Thyroid gland (tissue), 4 donors: ENCODE measurements at regions not wholly inside any gene's neighbourhood (a gene's known extent, or its start where the extent isn't known, plus 50 kb on each side); places are given as distances from the start of the nearest gene placed in this dataset.

ENCODE experiments used
- DNase-seq, 2 donors: peaks; one replicate each; pipeline ENCODE4 v3.0.0-alpha.2; 2019
- H3K27ac ChIP-seq, 3 donors: fragments of 200-600 bp; sonication (generic); 1 replicate in 2 of 3; 2 replicates in 1 of 3; pipeline ENCODE4 v1.5.1; 2016 to 2019; ENCODE audit warnings: mild to moderate bottlenecking in 1 of 3, moderate library complexity in 1 of 3
- H3K27me3 ChIP-seq: fragments of 200-600 bp; sonication (generic); one replicate; pipeline ENCODE4 v1.5.1; 2019
- H3K36me3 ChIP-seq, 2 donors: fragments of 200-600 bp; sonication (generic); one replicate each; pipeline ENCODE4 v1.5.1; 2016 to 2019
- H3K4me1 ChIP-seq, 2 donors: fragments of 200-600 bp; sonication (generic); one replicate each; pipeline ENCODE4 v1.5.1; 2017 to 2019
- H3K4me3 ChIP-seq, 3 donors: fragments of 200-600 bp; sonication (generic); replicated peaks in 1 of 3; 1 replicate in 2 of 3; 2 replicates in 1 of 3; pipeline ENCODE4 v1.5.1; 2016; ENCODE audit warnings: mild to moderate bottlenecking in 1 of 3
- H3K9me3 ChIP-seq: fragments of 200-600 bp; sonication (generic); one replicate; pipeline ENCODE4 v1.5.1; 2017
- POLR2A ChIP-seq, 2 donors: fragments of 450-650 bp; IDR thresholded peaks; one replicate each; pipeline ENCODE4 v1.6.1; 2017; ENCODE audit warnings: antibody characterized with exemption in 2 of 2, mild to moderate bottlenecking in 2 of 2, moderate library complexity in 1 of 2
- WGBS, 2 donors: methylation state at CpG; one replicate each; pipeline ENCODE4 v1.1.5; 2017; 5-methylcytosine and 5-hydroxymethylcytosine counted together
- intact Hi-C: fragments of 100-400 bp; cut with DNase I; formaldehyde crosslinking; loops from one replicate; pipeline ENCODE4 v1.15.1; 2023
- TF ChIP-seq, protein P1 (sequence below), 6 experiments: fragments of 200-600 bp in 3 of 6; fragments of 450-650 bp in 3 of 6; sonication (generic) in 3 of 6; IDR thresholded peaks; one replicate each; pipeline ENCODE4 v1.5.1; 2016 to 2019; ENCODE audit warnings: antibody characterized with exemption in 6 of 6, mild to moderate bottlenecking in 2 of 6, inconsistent platforms in 1 of 6, moderate library complexity in 1 of 6

DNA sequence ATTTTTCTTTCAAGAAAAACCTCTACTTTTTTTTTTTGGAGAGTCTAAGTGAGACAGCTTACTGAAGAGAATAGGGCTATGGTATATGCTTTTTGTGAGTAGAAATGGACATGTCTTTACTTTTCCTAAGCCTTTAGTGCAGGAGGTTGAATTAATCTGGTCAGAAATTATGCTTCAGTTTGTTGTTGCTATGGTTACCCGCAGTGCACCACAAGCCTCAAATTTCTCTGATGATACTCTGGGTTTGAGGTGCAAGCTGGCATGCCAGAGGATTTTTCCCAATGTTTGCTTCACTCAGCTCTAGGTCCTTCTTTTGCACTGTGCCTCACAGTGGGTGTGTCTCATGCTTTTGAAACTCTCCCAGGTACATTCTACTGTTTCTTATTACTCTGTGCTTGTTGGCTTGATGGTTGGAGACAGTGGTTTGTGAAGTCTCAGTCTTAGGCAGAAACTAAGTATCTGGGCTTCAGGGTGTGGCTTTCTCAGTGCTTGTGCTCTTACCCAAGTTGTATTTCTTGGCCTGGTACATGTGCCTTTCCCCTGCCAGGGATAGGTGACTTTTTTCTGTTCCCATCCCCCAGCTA lies 278.3 kb downstream of the RBM43 start:
- Histone ChIP-seq H3K27me3 (no peaks in the 10 kb centered on the region), H3K27ac (no peak overlapping the region), H3K9me3 (no peaks in the 10 kb centered on the region), H3K4me1 (no peaks in the 10 kb centered on the region), H3K4me3 (no peak overlapping the region), H3K36me3 (no peaks in the 10 kb centered on the region)
- intact Hi-C loops: no loop called here
- no peak for DNase-seq
- TF ChIP-seq POLR2A (IDR thresholded peaks at IDR 0.05): no peak
- TF ChIP-seq, protein P1, sequence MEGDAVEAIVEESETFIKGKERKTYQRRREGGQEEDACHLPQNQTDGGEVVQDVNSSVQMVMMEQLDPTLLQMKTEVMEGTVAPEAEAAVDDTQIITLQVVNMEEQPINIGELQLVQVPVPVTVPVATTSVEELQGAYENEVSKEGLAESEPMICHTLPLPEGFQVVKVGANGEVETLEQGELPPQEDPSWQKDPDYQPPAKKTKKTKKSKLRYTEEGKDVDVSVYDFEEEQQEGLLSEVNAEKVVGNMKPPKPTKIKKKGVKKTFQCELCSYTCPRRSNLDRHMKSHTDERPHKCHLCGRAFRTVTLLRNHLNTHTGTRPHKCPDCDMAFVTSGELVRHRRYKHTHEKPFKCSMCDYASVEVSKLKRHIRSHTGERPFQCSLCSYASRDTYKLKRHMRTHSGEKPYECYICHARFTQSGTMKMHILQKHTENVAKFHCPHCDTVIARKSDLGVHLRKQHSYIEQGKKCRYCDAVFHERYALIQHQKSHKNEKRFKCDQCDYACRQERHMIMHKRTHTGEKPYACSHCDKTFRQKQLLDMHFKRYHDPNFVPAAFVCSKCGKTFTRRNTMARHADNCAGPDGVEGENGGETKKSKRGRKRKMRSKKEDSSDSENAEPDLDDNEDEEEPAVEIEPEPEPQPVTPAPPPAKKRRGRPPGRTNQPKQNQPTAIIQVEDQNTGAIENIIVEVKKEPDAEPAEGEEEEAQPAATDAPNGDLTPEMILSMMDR (IDR thresholded peaks at IDR 0.05): no peak
- 89 to 96% methylated on average over 1 of the region's 1 CpG for WGBS, 2 donors

DNA sequence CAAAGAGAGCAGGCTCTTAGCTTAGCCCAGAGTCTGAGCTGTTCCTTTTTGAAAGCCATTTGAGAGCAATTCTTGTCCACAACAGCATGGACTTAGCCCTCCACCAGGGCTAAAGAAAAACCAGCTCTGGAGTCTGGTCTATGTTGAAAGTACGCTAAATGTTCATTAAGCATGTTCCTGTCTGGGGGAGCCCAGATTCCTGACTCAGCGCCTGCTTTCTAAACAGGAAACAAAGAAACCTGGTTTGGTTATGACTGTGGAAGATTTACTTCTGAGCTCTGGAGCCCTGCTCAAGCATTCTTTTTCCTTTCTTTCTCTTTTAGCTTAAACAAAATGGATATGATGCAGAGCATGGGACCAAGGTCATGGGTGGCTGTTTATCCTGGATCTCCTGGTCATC lies 279.8 kb downstream of the RBM43 start:
- 61 to 72% methylated on average over 2 of the region's 2 CpGs for WGBS, 2 donors
- Histone ChIP-seq H3K27me3 (no peaks in the 10 kb centered on the region), H3K27ac (no peak overlapping the region), H3K4me3 (no peak overlapping the region), H3K9me3 (no peaks in the 10 kb centered on the region), H3K36me3 (no peaks in the 10 kb centered on the region), H3K4me1 (peaks cover 0 to 2% of the 10 kb centered on the region in 2 donors)
- no peak for DNase-seq
- intact Hi-C loops: no loop called here
- no peak for TF ChIP-seq POLR2A (IDR thresholded peaks at IDR 0.05)
- TF ChIP-seq, protein P1 (IDR thresholded peaks at IDR 0.05): no peak

DNA sequence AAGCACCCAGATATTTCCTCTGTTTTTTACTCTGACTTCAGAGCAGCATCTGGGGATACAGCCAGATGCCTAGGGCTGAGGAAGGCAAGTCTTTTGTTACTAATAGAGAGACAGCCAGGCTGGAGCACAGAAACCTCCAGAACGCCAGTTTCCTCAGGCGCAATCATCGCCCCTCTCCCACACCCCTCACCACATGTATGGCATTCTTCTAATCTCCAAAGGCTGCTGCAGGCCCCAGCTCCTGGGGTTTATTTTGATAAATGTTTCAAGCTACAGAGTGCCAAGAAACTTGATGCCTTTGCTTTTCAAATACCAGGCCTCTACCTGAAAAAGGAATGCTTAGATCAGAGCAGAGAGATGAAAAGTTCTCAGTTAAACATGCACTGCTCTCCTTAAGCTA lies 283.6 kb downstream of the RBM43 start:
- intact Hi-C loops: no loop called here
- 47 to 73% methylated on average over 3 of the region's 3 CpGs for WGBS, 2 donors
- peak in 1 of 2 donors; percentile 6 for DNase-seq
- no peaks in the 10 kb centered on the region for H3K27me3 ChIP-seq
- H3K4me3 ChIP-seq: no peak overlapping the region
- no peak overlapping the region for H3K27ac ChIP-seq
- H3K9me3 ChIP-seq: no peaks in the 10 kb centered on the region
- no peaks in the 10 kb centered on the region for H3K36me3 ChIP-seq
- TF ChIP-seq, protein P1 (IDR thresholded peaks at IDR 0.05): no peak
- TF ChIP-seq POLR2A (IDR thresholded peaks at IDR 0.05): no peak
- H3K4me1 ChIP-seq: peaks cover 0 to 2% of the 10 kb centered on the region in 2 donors

DNA sequence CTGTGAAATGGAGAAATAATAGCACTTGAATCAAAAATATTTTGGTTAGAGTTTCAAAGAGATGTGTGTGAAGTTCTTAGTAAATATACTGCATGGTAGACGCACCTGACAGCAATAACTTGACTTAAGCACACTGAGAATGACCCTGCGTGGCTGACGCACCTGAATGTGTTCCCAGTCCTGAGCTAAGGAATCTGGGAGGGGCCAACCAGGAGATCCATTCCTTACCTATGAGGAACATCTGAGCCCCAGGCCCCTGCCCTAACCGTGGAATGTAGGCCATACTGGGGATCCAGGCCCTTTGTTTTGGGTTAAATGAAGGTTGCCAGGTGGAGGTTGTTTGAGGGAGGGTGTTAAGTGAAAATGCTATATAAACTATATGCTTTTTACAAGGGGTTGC lies 284.4 kb downstream of the RBM43 start:
- WGBS, 2 donors: 87 to 90% methylated on average over 4 of the region's 4 CpGs
- no peak overlapping the region for H3K4me3 ChIP-seq
- H3K9me3 ChIP-seq: no peaks in the 10 kb centered on the region
- no peak overlapping the region for H3K27ac ChIP-seq
- no peak for TF ChIP-seq POLR2A (IDR thresholded peaks at IDR 0.05)
- TF ChIP-seq, protein P1 (IDR thresholded peaks at IDR 0.05): no peak
- H3K27me3 ChIP-seq: no peaks in the 10 kb centered on the region
- peaks cover 0 to 2% of the 10 kb centered on the region in 2 donors for H3K4me1 ChIP-seq
- no peak for DNase-seq
- H3K36me3 ChIP-seq: no peaks in the 10 kb centered on the region
- intact Hi-C loops: no loop called here

DNA sequence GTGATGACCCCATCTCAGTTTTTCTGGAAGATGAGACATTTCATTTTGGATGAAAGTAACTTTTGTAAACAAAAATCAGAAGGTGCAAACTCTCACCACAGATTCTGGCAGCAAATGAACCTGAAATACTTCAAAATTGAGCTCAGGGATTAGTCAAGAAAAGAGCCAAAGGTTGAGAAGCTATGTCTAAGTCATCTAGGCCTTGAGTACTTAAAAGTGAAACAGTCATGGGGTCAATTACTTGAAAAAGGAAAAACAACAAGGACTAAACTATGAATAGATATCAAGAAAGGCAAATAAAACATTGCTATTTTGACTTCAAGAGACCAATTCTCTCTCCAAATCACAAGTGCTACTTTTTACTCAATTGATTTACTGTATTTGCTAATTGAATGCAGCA lies 285.1 kb downstream of the RBM43 start:
- Histone ChIP-seq H3K36me3 (no peaks in the 10 kb centered on the region), H3K9me3 (no peaks in the 10 kb centered on the region), H3K4me1 (peaks cover 0 to 2% of the 10 kb centered on the region in 2 donors), H3K27ac (no peak overlapping the region), H3K4me3 (no peak overlapping the region), H3K27me3 (no peaks in the 10 kb centered on the region)
- TF ChIP-seq POLR2A (IDR thresholded peaks at IDR 0.05): no peak
- TF ChIP-seq, protein P1 (IDR thresholded peaks at IDR 0.05): no peak
- no peak for DNase-seq
- intact Hi-C loops: no loop called here
